Stimulated activated effector memory CD8-positive, alpha-beta T cell treated with anti-CD3 and anti-CD28 coated beads, Interleukin-12 subunit alpha, Interleukin-12 subunit beta, amount 100 ng/mL, for 72 hours (primary cell): ENCODE measurements at regions not wholly inside any gene's neighbourhood (a gene's known extent, or its start where the extent isn't known, plus 50 kb on each side); places are given as distances from the start of the nearest gene placed in this dataset.

ENCODE experiments used
- ATAC-seq: fragments of 150-1000 bp; cut with Tn5 transposase; 2 replicates; pipeline ENCODE4 v1.10.0; 2021
- DNase-seq, 2 donors: peaks; one replicate each; pipeline ENCODE4 v3.0.0; 2021 to 2022; ENCODE audit warnings: low spot score in 2 of 2
- H3K27ac Mint-ChIP-seq: one replicate; pipeline ENCODE4 v1.8.0; 2022; ENCODE audit warnings: mild to moderate bottlenecking, mixed read lengths
- H3K36me3 Mint-ChIP-seq: one replicate; pipeline ENCODE4 v1.8.0; 2022; ENCODE audit warnings: mild to moderate bottlenecking, mixed read lengths
- H3K4me1 Mint-ChIP-seq: one replicate; pipeline ENCODE4 v1.8.0; 2022; ENCODE audit warnings: mixed read lengths
- H3K4me3 Mint-ChIP-seq: one replicate; pipeline ENCODE4 v1.8.0; 2022; ENCODE audit warnings: mild to moderate bottlenecking, mixed read lengths
- H3K9me3 Mint-ChIP-seq: one replicate; pipeline ENCODE4 v1.8.0; 2022; ENCODE audit warnings: mixed read lengths

GRCh38 chr2:236965021-236965840 lies 120.5 kb upstream of the COPS8 start:
- DNase-seq (no peak), ATAC-seq (no peak)
- H3K36me3 Mint-ChIP-seq, result no peaks in the 10 kb centered on the region
- no peak overlapping the region for H3K4me3 Mint-ChIP-seq
- H3K9me3 Mint-ChIP-seq, result no peaks in the 10 kb centered on the region
- H3K4me1 Mint-ChIP-seq, result peaks cover 30% of the 10 kb centered on the region
- H3K27ac Mint-ChIP-seq, result no peak overlapping the region

- peaks cover 33% of the 10 kb centered on the region for H3K4me1 Mint-ChIP-seq
- H3K9me3 Mint-ChIP-seq, result no peaks in the 10 kb centered on the region
- H3K36me3 Mint-ChIP-seq, result no peaks in the 10 kb centered on the region
- H3K27ac Mint-ChIP-seq, result no peak overlapping the region
- no peak overlapping the region for H3K4me3 Mint-ChIP-seq
- DNase-seq, result no peak
- no peak for ATAC-seq
Observed at GRCh38 chr2:236965841-236966096, 119.9 kb upstream of the COPS8 start.

- no peak for DNase-seq
- Mint-ChIP-seq H3K9me3 (no peaks in the 10 kb centered on the region), H3K27ac (peak overlapping the region; percentile 55), H3K4me3 (no peak overlapping the region), H3K36me3 (no peaks in the 10 kb centered on the region), H3K4me1 (peaks cover 33% of the 10 kb centered on the region)
- ATAC-seq, result no peak
Observed at GRCh38 chr2:236967499-236967783, 118.2 kb upstream of the COPS8 start.

GRCh38 chr2:236968101-236968879 lies 117.4 kb upstream of the COPS8 start:
- H3K27ac Mint-ChIP-seq, result no peak overlapping the region
- DNase-seq (no peak), ATAC-seq (peak; percentile 31)
- H3K9me3 Mint-ChIP-seq, result no peaks in the 10 kb centered on the region
- H3K4me3 Mint-ChIP-seq, result no peak overlapping the region
- H3K36me3 Mint-ChIP-seq, result no peaks in the 10 kb centered on the region
- H3K4me1 Mint-ChIP-seq, result peaks cover 33% of the 10 kb centered on the region

GRCh38 chr2:236968880-236969534 lies 116.7 kb upstream of the COPS8 start:
- Mint-ChIP-seq H3K9me3 (no peaks in the 10 kb centered on the region), H3K4me3 (peak overlapping the region; percentile 65), H3K36me3 (no peaks in the 10 kb centered on the region), H3K27ac (peak overlapping the region; percentile 91), H3K4me1 (peaks cover 33% of the 10 kb centered on the region)
- no peak for ATAC-seq
- no peak for DNase-seq

- Mint-ChIP-seq H3K4me1 (peaks cover 33% of the 10 kb centered on the region), H3K9me3 (no peaks in the 10 kb centered on the region), H3K36me3 (no peaks in the 10 kb centered on the region), H3K27ac (peak overlapping the region; percentile 91), H3K4me3 (peak overlapping the region; percentile 65)
- no peak for DNase-seq
- ATAC-seq, result peak; percentile 47
Observed at GRCh38 chr2:236969767-236970655, 115.7 kb upstream of the COPS8 start.

GRCh38 chr2:236970656-236971010 lies 115.1 kb upstream of the COPS8 start:
- Mint-ChIP-seq H3K4me3 (peak overlapping the region; percentile 65), H3K36me3 (no peaks in the 10 kb centered on the region), H3K4me1 (peaks cover 33% of the 10 kb centered on the region), H3K9me3 (no peaks in the 10 kb centered on the region), H3K27ac (peak overlapping the region; percentile 91)
- no peak for DNase-seq
- ATAC-seq, result no peak

GRCh38 chr2:236971131-236971821 lies 114.4 kb upstream of the COPS8 start:
- DNase-seq (no peak), ATAC-seq (no peak)
- H3K27ac Mint-ChIP-seq, result no peak overlapping the region
- no peak overlapping the region for H3K4me3 Mint-ChIP-seq
- no peaks in the 10 kb centered on the region for H3K36me3 Mint-ChIP-seq
- no peaks in the 10 kb centered on the region for H3K9me3 Mint-ChIP-seq
- peaks cover 33% of the 10 kb centered on the region for H3K4me1 Mint-ChIP-seq

GRCh38 chr2:236971919-236972381 lies 113.7 kb upstream of the COPS8 start:
- peaks cover 28% of the 10 kb centered on the region for H3K4me1 Mint-ChIP-seq
- H3K36me3 Mint-ChIP-seq, result no peaks in the 10 kb centered on the region
- no peak for ATAC-seq
- no peaks in the 10 kb centered on the region for H3K9me3 Mint-ChIP-seq
- no peak overlapping the region for H3K4me3 Mint-ChIP-seq
- DNase-seq, result no peak
- no peak overlapping the region for H3K27ac Mint-ChIP-seq

GRCh38 chr2:236972491-236973342 lies 113.0 kb upstream of the COPS8 start:
- ATAC-seq (no peak), DNase-seq (no peak)
- H3K4me1 Mint-ChIP-seq, result peaks cover 20% of the 10 kb centered on the region
- H3K36me3 Mint-ChIP-seq, result no peaks in the 10 kb centered on the region
- no peak overlapping the region for H3K27ac Mint-ChIP-seq
- H3K9me3 Mint-ChIP-seq, result no peaks in the 10 kb centered on the region
- H3K4me3 Mint-ChIP-seq, result no peak overlapping the region

GRCh38 chr2:236973343-236973980 lies 112.2 kb upstream of the COPS8 start:
- no peaks in the 10 kb centered on the region for H3K36me3 Mint-ChIP-seq
- no peak overlapping the region for H3K4me3 Mint-ChIP-seq
- H3K4me1 Mint-ChIP-seq, result peaks cover 15% of the 10 kb centered on the region
- no peaks in the 10 kb centered on the region for H3K9me3 Mint-ChIP-seq
- DNase-seq (no peak), ATAC-seq (no peak)
- no peak overlapping the region for H3K27ac Mint-ChIP-seq

- Mint-ChIP-seq H3K9me3 (no peaks in the 10 kb centered on the region), H3K27ac (no peak overlapping the region), H3K36me3 (no peaks in the 10 kb centered on the region), H3K4me3 (no peak overlapping the region), H3K4me1 (peaks cover 14% of the 10 kb centered on the region)
- DNase-seq (no peak), ATAC-seq (no peak)
Observed at GRCh38 chr2:236974148-236974547, 111.5 kb upstream of the COPS8 start.

GRCh38 chr2:236974752-236975151 lies 110.9 kb upstream of the COPS8 start:
- Mint-ChIP-seq H3K27ac (no peak overlapping the region), H3K9me3 (no peaks in the 10 kb centered on the region), H3K36me3 (no peaks in the 10 kb centered on the region), H3K4me1 (peaks cover 8% of the 10 kb centered on the region), H3K4me3 (no peak overlapping the region)
- DNase-seq (no peak), ATAC-seq (no peak)

GRCh38 chr2:236975766-236976165 lies 109.9 kb upstream of the COPS8 start:
- H3K9me3 Mint-ChIP-seq, result no peaks in the 10 kb centered on the region
- no peak overlapping the region for H3K4me3 Mint-ChIP-seq
- no peak for DNase-seq
- no peak overlapping the region for H3K27ac Mint-ChIP-seq
- no peak for ATAC-seq
- H3K36me3 Mint-ChIP-seq, result no peaks in the 10 kb centered on the region
- no peaks in the 10 kb centered on the region for H3K4me1 Mint-ChIP-seq
